ENCODE measurements at regions not wholly inside any gene's neighbourhood (a gene's known extent, or its start where the extent isn't known, plus 50 kb on each side); places are given as distances from the start of the nearest gene placed in this dataset.

- H3K36me3 ChIP-seq (ENCODE audit: control insufficient read depth in 1 of 2, insufficient read depth in 2 of 2, low read length in 2 of 2), result no peaks in the 10 kb centered on the region
- H3K9ac ChIP-seq (ENCODE audit: low read length), result no peak overlapping the region
- H2AFZ ChIP-seq (ENCODE audit: insufficient read depth, low read length, poor library complexity), result no peak overlapping the region
- H3K79me2 ChIP-seq (ENCODE audit: control insufficient read depth, insufficient read depth, low read length, poor library complexity), result no peaks in the 10 kb centered on the region
- H3K4me3 ChIP-seq (ENCODE audit: low read depth, low read length), result no peak overlapping the region
- H3K27ac ChIP-seq (ENCODE audit: low read depth, low read length), result no peak overlapping the region
- no peak overlapping the region for H2BK12ac ChIP-seq (ENCODE audit: low read length)
- H3K27me3 ChIP-seq (ENCODE audit: insufficient read depth, low read length), result no peaks in the 10 kb centered on the region
- H2AK5ac ChIP-seq (ENCODE audit: low read length), result no peak overlapping the region
- H4K8ac ChIP-seq (ENCODE audit: low read depth, low read length), result no peak overlapping the region
- no peak overlapping the region for H3K18ac ChIP-seq (ENCODE audit: low read length)
- no peak overlapping the region for H2BK5ac ChIP-seq (ENCODE audit: low read depth, low read length, poor library complexity)
- WGBS (ENCODE audit: extremely low coverage, insufficient coverage, insufficient read length), result no CpG with 5 or more reads among the region's 3 CpGs
- H2BK120ac ChIP-seq (ENCODE audit: insufficient read depth, low read length, poor library complexity), result no peak overlapping the region
- no peak overlapping the region for H4K91ac ChIP-seq (ENCODE audit: low read depth, low read length)
- H3K4me1 ChIP-seq (ENCODE audit: control insufficient read depth in 1 of 2, insufficient read depth in 2 of 2, low read length in 2 of 2), result no peaks in the 10 kb centered on the region
- H4K12ac ChIP-seq (ENCODE audit: low read depth, low read length), result no peak overlapping the region
- no peak overlapping the region for H3K23ac ChIP-seq (ENCODE audit: low read length)
- no peak for DNase-seq
- no peaks in the 10 kb centered on the region for H3K79me1 ChIP-seq (ENCODE audit: low read length)
- H3K9me3 ChIP-seq (ENCODE audit: insufficient read depth, low read depth, low read length), result no peaks in the 10 kb centered on the region
- no peak overlapping the region for H3K14ac ChIP-seq (ENCODE audit: low read length)
- no peak overlapping the region for H3K4ac ChIP-seq (ENCODE audit: low read depth, low read length)
- H3K4me2 ChIP-seq (ENCODE audit: low read length), result no peak overlapping the region
Observed at GRCh38 chr15:39482459-39482858, 98.4 kb upstream of the THBS1 start.

- no peak overlapping the region for H2AFZ ChIP-seq (ENCODE audit: insufficient read depth, low read length, poor library complexity)
Observed at GRCh38 chr15:39486621-39487457, 94.0 kb upstream of the THBS1 start.

DNA sequence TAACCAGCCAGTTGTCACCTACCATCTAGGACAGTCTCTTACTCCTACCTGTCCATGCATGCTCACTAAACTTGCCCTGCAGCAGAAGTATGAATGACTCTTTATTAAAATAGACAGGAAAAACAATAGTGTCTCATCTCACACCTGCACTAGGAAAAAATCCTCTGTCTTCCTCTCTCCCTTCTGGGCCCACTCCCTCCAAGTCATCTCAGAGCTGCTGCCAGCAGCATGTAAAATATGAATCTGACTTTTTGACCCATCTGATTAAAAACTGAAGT, 93.5 kb upstream of the THBS1 start:
- no peaks in the 10 kb centered on the region for H3K79me1 ChIP-seq (ENCODE audit: low read length)
- H3K9me3 ChIP-seq (ENCODE audit: insufficient read depth, low read depth, low read length), result no peaks in the 10 kb centered on the region
- H2BK12ac ChIP-seq (ENCODE audit: low read length), result no peak overlapping the region
- no peak overlapping the region for H2AK5ac ChIP-seq (ENCODE audit: low read length)
- no peaks in the 10 kb centered on the region for H3K4me1 ChIP-seq (ENCODE audit: control insufficient read depth in 1 of 2, insufficient read depth in 2 of 2, low read length in 2 of 2)
- no peaks in the 10 kb centered on the region for H3K36me3 ChIP-seq (ENCODE audit: control insufficient read depth in 1 of 2, insufficient read depth in 2 of 2, low read length in 2 of 2)
- H3K18ac ChIP-seq (ENCODE audit: low read length), result no peak overlapping the region
- no peak overlapping the region for H4K12ac ChIP-seq (ENCODE audit: low read depth, low read length)
- H3K4ac ChIP-seq (ENCODE audit: low read depth, low read length), result no peak overlapping the region
- no peaks in the 10 kb centered on the region for H3K27me3 ChIP-seq (ENCODE audit: insufficient read depth, low read length)
- no peak overlapping the region for H3K14ac ChIP-seq (ENCODE audit: low read length)
- no peak overlapping the region for H4K91ac ChIP-seq (ENCODE audit: low read depth, low read length)
- H3K27ac ChIP-seq (ENCODE audit: low read depth, low read length), result no peak overlapping the region
- H2BK120ac ChIP-seq (ENCODE audit: insufficient read depth, low read length, poor library complexity), result no peak overlapping the region
- no peak overlapping the region for H3K23ac ChIP-seq (ENCODE audit: low read length)
- no peak overlapping the region for H3K9ac ChIP-seq (ENCODE audit: low read length)
- no peak for DNase-seq
- no peak overlapping the region for H3K4me3 ChIP-seq (ENCODE audit: low read depth, low read length)
- no peaks in the 10 kb centered on the region for H3K79me2 ChIP-seq (ENCODE audit: control insufficient read depth, insufficient read depth, low read length, poor library complexity)
- H4K8ac ChIP-seq (ENCODE audit: low read depth, low read length), result no peak overlapping the region
- no peak overlapping the region for H3K4me2 ChIP-seq (ENCODE audit: low read length)
- no peak overlapping the region for H2BK5ac ChIP-seq (ENCODE audit: low read depth, low read length, poor library complexity)
- H2AFZ ChIP-seq (ENCODE audit: insufficient read depth, low read length, poor library complexity), result no peak overlapping the region

More at GRCh38 chr15:39486621-39487457, 94.0 kb upstream of the THBS1 start:
- Histone ChIP-seq H3K23ac (ENCODE audit: low read length) (no peak overlapping the region), H2BK12ac (ENCODE audit: low read length) (no peak overlapping the region), H3K9me3 (ENCODE audit: insufficient read depth, low read depth, low read length) (no peaks in the 10 kb centered on the region), H3K4me1 (ENCODE audit: control insufficient read depth in 1 of 2, insufficient read depth in 2 of 2, low read length in 2 of 2) (no peaks in the 10 kb centered on the region), H2BK5ac (ENCODE audit: low read depth, low read length, poor library complexity) (no peak overlapping the region), H3K27ac (ENCODE audit: low read depth, low read length) (no peak overlapping the region), H2AK5ac (ENCODE audit: low read length) (no peak overlapping the region), H4K12ac (ENCODE audit: low read depth, low read length) (no peak overlapping the region), H3K14ac (ENCODE audit: low read length) (no peak overlapping the region), H3K36me3 (ENCODE audit: control insufficient read depth in 1 of 2, insufficient read depth in 2 of 2, low read length in 2 of 2) (no peaks in the 10 kb centered on the region), H4K91ac (ENCODE audit: low read depth, low read length) (no peak overlapping the region), H4K8ac (ENCODE audit: low read depth, low read length) (no peak overlapping the region), H3K4me2 (ENCODE audit: low read length) (no peak overlapping the region), H3K9ac (ENCODE audit: low read length) (no peak overlapping the region), H2BK120ac (ENCODE audit: insufficient read depth, low read length, poor library complexity) (no peak overlapping the region), H3K79me1 (ENCODE audit: low read length) (no peaks in the 10 kb centered on the region), H3K4me3 (ENCODE audit: low read depth, low read length) (no peak overlapping the region), H3K79me2 (ENCODE audit: control insufficient read depth, insufficient read depth, low read length, poor library complexity) (no peaks in the 10 kb centered on the region), H3K27me3 (ENCODE audit: insufficient read depth, low read length) (no peaks in the 10 kb centered on the region), H3K4ac (ENCODE audit: low read depth, low read length) (no peak overlapping the region), H3K18ac (ENCODE audit: low read length) (no peak overlapping the region)
- no peak for DNase-seq
- WGBS (ENCODE audit: extremely low coverage, insufficient coverage, insufficient read length), result no CpG with 5 or more reads among the region's 4 CpGs

GRCh38 chr15:39488516-39488915, 92.4 kb upstream of the THBS1 start:
- H4K8ac ChIP-seq (ENCODE audit: low read depth, low read length), result no peak overlapping the region
- H3K27me3 ChIP-seq (ENCODE audit: insufficient read depth, low read length), result no peaks in the 10 kb centered on the region
- no peak overlapping the region for H2AFZ ChIP-seq (ENCODE audit: insufficient read depth, low read length, poor library complexity)
- H3K4me1 ChIP-seq (ENCODE audit: control insufficient read depth in 1 of 2, insufficient read depth in 2 of 2, low read length in 2 of 2), result no peaks in the 10 kb centered on the region
- no peaks in the 10 kb centered on the region for H3K9me3 ChIP-seq (ENCODE audit: insufficient read depth, low read depth, low read length)
- H2BK120ac ChIP-seq (ENCODE audit: insufficient read depth, low read length, poor library complexity), result no peak overlapping the region
- H3K14ac ChIP-seq (ENCODE audit: low read length), result no peak overlapping the region
- no peak overlapping the region for H2BK5ac ChIP-seq (ENCODE audit: low read depth, low read length, poor library complexity)
- no peak overlapping the region for H3K23ac ChIP-seq (ENCODE audit: low read length)
- no peak overlapping the region for H2AK5ac ChIP-seq (ENCODE audit: low read length)
- H3K79me2 ChIP-seq (ENCODE audit: control insufficient read depth, insufficient read depth, low read length, poor library complexity), result no peaks in the 10 kb centered on the region
- H2BK12ac ChIP-seq (ENCODE audit: low read length), result no peak overlapping the region
- no peaks in the 10 kb centered on the region for H3K79me1 ChIP-seq (ENCODE audit: low read length)
- DNase-seq, result no peak
- no peak overlapping the region for H3K27ac ChIP-seq (ENCODE audit: low read depth, low read length)
- no peak overlapping the region for H3K18ac ChIP-seq (ENCODE audit: low read length)
- no peak overlapping the region for H4K12ac ChIP-seq (ENCODE audit: low read depth, low read length)
- no peak overlapping the region for H4K91ac ChIP-seq (ENCODE audit: low read depth, low read length)
- H3K9ac ChIP-seq (ENCODE audit: low read length), result no peak overlapping the region
- WGBS (ENCODE audit: extremely low coverage, insufficient coverage, insufficient read length), result no CpG with 5 or more reads among the region's 1 CpG
- H3K4me3 ChIP-seq (ENCODE audit: low read depth, low read length), result no peak overlapping the region
- no peak overlapping the region for H3K4me2 ChIP-seq (ENCODE audit: low read length)
- H3K36me3 ChIP-seq (ENCODE audit: control insufficient read depth in 1 of 2, insufficient read depth in 2 of 2, low read length in 2 of 2), result no peaks in the 10 kb centered on the region
- H3K4ac ChIP-seq (ENCODE audit: low read depth, low read length), result no peak overlapping the region

Data from trophoblast cell (in vitro differentiated cells and primary cell).